GM12872 (cell line): ENCODE measurements at regions not wholly inside any gene's neighbourhood (a gene's known extent, or its start where the extent isn't known, plus 50 kb on each side); places are given as distances from the start of the nearest gene placed in this dataset.

Source experiments
- TF ChIP-seq, protein P1 (sequence below): IDR thresholded peaks from 3 replicates; pipeline ENCODE4 v1.5.1; 2011; ENCODE audit warnings: low read depth, mild to moderate bottlenecking, low read length, moderate library complexity; ENCODE audit not compliant: insufficient read depth

DNA sequence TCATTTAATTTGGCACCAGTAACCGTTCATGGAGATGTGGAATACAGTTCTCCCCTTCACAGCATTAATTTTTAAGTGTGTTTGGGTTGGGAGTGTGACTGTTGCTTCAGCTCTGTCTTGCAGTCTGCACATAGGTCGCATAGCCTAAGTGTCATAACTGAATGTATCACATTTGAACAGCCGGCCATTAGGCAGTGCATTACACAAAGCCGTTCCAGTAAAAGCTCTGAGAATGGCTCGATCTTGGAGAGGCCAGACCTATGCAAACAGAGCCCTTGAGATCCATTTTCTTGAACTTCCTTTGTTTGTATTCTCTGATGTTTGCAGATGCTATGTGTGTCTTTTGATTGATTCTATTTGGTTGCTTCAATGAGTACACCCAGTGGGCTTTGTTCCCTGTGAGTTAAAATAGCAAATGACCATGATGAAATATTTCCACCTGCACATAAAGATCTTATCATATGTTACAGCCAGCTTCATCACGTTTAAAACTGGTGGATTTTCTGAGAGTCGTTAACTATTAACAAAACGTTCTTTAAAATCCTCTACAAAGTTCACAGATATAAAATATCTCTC is 1104.9 kb upstream of the SLC10A2 start:
- TF ChIP-seq, protein P1, sequence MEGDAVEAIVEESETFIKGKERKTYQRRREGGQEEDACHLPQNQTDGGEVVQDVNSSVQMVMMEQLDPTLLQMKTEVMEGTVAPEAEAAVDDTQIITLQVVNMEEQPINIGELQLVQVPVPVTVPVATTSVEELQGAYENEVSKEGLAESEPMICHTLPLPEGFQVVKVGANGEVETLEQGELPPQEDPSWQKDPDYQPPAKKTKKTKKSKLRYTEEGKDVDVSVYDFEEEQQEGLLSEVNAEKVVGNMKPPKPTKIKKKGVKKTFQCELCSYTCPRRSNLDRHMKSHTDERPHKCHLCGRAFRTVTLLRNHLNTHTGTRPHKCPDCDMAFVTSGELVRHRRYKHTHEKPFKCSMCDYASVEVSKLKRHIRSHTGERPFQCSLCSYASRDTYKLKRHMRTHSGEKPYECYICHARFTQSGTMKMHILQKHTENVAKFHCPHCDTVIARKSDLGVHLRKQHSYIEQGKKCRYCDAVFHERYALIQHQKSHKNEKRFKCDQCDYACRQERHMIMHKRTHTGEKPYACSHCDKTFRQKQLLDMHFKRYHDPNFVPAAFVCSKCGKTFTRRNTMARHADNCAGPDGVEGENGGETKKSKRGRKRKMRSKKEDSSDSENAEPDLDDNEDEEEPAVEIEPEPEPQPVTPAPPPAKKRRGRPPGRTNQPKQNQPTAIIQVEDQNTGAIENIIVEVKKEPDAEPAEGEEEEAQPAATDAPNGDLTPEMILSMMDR, result no peak

DNA sequence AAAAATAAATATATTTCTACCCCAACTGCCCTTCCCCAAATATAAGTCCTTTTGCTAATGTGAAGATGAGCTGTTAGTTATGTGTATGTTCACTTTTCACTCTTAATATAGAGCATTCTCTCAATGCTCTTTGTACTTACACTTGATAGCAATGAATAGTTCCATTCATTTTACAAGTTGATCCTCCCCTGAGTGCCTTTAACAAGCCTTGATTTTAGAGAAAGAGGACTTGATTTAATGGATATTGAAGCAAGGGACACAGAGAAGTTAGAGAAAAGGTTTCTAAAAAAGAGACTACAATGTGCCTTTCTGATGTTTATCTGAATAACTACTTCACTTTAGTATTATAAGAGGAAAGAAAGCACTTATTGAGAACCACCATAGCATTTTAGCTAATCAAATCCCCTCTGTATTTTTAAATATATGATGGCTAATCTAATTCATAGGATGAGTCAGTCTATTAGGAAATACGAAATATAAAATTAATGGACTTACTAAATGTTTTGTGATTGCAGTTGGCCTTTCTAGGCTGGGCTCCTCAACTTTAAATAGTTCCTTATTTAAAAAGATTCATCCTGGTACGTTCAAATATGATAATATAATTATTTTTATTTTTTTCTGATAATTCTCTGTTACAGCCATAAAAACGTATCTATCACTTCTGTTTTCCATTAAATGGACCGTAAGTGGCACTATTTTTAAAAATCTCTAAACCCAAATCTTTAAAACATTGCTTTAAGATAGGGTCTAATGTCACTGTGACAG is 1097.8 kb upstream of the SLC10A2 start:
- TF ChIP-seq, protein P1, result no peak

DNA sequence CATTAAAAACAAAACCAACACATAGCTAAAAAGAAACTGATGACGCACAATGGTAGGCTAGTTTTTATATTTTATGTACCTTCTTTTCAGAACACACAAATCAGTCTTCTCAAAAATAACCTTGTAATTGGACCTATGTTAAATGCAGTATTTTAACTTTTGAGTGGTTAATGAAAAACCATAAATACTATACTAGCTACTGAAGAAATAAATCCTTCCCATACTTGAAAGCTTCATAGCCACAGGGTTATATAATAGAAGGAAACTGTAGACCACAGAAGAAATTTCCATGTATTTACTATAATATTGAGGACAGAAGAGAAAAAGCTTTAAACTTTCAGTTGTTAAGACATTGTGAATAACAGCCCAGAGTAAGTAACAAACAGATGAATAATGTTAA is 1094.3 kb upstream of the SLC10A2 start:
- TF ChIP-seq, protein P1, result no peak

DNA sequence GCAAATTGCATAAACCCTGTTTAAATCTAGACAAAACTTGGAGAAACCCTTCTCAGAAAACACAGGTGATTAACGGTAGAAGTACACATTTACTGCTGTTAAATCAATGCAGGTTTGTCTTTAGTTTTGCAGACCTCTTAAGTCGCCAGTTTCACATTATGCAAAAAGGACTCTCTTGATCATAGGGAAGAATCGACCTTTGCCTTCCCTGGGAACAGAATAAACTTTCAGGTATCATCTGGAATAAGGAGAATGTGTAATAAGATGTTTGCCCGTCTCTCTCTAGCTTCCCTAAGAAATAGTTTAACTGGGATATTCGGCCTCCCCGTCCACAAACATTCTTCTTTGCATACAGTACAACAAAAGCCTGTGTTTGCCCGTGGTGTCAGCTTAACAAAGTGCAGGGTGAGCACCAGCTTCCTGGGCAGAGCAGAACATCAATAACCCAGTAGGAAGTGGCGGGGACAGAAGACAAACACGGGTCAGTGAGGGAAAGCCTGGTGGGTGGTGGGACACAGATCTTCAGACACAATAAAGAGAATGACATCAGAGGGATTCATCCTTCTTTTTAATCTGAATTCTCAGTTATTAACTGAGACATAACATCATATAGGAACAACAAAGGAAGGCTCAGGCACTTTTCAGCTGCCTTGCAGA is 1077.7 kb upstream of the SLC10A2 start:
- TF ChIP-seq, protein P1, result no peak

DNA sequence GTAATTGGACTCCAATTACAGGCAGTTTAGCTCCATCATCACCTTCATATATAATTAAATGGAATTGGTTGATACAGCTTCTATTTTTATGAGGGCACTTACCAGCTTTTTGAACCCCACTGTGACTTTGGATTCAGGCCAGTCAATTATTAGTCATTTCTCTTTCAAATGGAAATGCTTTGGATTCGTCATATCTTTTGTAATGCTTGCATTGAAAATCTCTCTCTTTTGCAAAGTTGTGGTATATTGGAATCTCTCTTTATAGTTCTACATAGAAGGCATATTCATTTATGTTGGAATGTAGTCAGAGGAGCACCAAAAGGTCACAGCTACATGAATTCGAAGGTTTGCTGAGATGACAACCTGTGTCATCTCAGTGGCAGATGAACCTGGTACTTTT is 1074.3 kb upstream of the SLC10A2 start:
- TF ChIP-seq, protein P1, result no peak

DNA sequence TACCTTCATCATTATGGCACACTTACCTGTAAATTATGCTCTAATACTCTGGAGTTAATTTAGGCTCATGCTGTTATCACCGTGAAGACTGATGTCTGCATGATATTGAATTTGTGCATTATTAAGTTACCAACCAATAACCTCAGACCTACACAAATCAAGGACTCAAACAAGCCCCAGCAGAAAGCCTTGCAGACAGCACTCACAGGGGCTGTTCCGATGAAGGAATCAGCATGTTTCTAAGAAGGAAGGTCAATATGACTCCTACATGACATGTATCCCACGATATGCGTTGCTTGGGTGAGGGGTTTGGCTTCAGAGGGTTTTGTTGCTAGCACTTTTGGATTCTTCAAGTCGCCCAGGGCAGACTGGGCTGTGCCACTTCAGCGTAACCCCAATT is 1071.2 kb upstream of the SLC10A2 start:
- TF ChIP-seq, protein P1, result no peak

DNA sequence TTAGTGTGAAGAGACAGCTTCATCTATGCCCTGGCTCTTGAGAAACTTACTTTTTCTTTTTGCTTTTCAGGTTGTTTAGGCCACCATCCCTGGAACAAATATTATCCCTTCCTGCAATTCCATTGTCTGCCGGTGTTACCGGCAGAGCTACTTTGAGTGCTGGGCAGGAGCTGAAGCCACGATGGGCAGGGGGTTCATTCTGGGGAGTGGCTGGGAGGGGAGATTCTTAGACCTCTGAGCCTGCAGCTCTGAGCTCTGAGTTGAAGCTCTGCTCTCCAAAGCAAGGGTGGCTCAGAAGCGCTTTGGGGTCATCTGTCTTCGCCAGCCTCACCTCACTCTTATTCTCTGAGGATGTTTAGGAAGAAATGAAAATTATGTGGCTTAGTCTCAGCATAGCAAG is 1066.6 kb upstream of the SLC10A2 start:
- TF ChIP-seq, protein P1, result no peak
